Occipital lobe (tissue), 1 donor: ENCODE measurements at regions not wholly inside any gene's neighbourhood (a gene's known extent, or its start where the extent isn't known, plus 50 kb on each side); places are given as distances from the start of the nearest gene placed in this dataset.
"Not testable (repeated sequence)": the region's sequence is repeated elsewhere in the genome, so short reads cannot be mapped to it uniquely, and the experiment has no call there.

Experiments
- DNase-seq: peaks from one replicate; lab custom pipeline; 2025; lab: John Stamatoyannopoulos, UW

GRCh38 chr6:75031102-75031501 lies 174.8 kb downstream of the COL12A1 start:
- DNase-seq: not testable (repeated sequence)

- no peak for DNase-seq
Observed at GRCh38 chr6:75029333-75029732, 176.5 kb downstream of the COL12A1 start.

- DNase-seq: no peak
Observed at GRCh38 chr6:75025371-75025770, 180.5 kb downstream of the COL12A1 start.

- DNase-seq: no peak
Observed at GRCh38 chr6:75024828-75025227, 181.0 kb downstream of the COL12A1 start.

- DNase-seq: no peak
Observed at GRCh38 chr6:75023634-75024033, 182.2 kb downstream of the COL12A1 start.

- DNase-seq: no peak
Observed at GRCh38 chr6:75020971-75021370, 184.9 kb downstream of the COL12A1 start.

- DNase-seq: no peak
Observed at GRCh38 chr6:75020376-75020775, 185.5 kb downstream of the COL12A1 start.

- no peak for DNase-seq
Observed at GRCh38 chr6:75012018-75012417, 193.8 kb downstream of the COL12A1 start.

- DNase-seq: not testable (repeated sequence)
Observed at GRCh38 chr6:75003984-75004383, 201.9 kb downstream of the COL12A1 start.

- DNase-seq: no peak
Observed at GRCh38 chr6:74997646-74998045, 208.2 kb downstream of the COL12A1 start.

GRCh38 chr6:74993136-74993535 lies 212.7 kb downstream of the COL12A1 start:
- DNase-seq: no peak

- DNase-seq: no peak
Observed at GRCh38 chr6:74991573-74992332, 214.1 kb downstream of the COL12A1 start.

- DNase-seq: no peak
Observed at GRCh38 chr6:74979065-74979766, 226.6 kb downstream of the COL12A1 start.

- no peak for DNase-seq
Observed at GRCh38 chr6:74976701-74977100, 229.2 kb downstream of the COL12A1 start.

- no peak for DNase-seq
Observed at GRCh38 chr6:74976026-74976425, 229.8 kb downstream of the COL12A1 start.

GRCh38 chr6:74973591-74973990 lies 232.3 kb downstream of the COL12A1 start:
- no peak for DNase-seq

GRCh38 chr6:74971633-74972032 lies 234.2 kb downstream of the COL12A1 start:
- no peak for DNase-seq

GRCh38 chr6:74969591-74970267 lies 236.1 kb downstream of the COL12A1 start:
- DNase-seq: no peak

GRCh38 chr6:74967821-74968220 lies 238.0 kb downstream of the COL12A1 start:
- DNase-seq: no peak

- no peak for DNase-seq
Observed at GRCh38 chr6:74966712-74967111, 239.1 kb downstream of the COL12A1 start.

GRCh38 chr6:74964871-74965441 lies 240.9 kb downstream of the COL12A1 start:
- no peak for DNase-seq
